D721Med (cell line): ENCODE measurements at regions not wholly inside any gene's neighbourhood (a gene's known extent, or its start where the extent isn't known, plus 50 kb on each side); places are given as distances from the start of the nearest gene placed in this dataset.

ENCODE experiments used
- DNase-seq: peaks from one replicate; pipeline ENCODE4 v3.0.0; 2011; ENCODE audit warnings: low spot score; ENCODE audit not compliant: insufficient read length
- FAIRE-seq: peaks from 2 replicates; lab custom pipeline; 2011; peaks lifted over from hg19 to GRCh38; lab: Jason Lieb, UNC
- TF ChIP-seq, protein P1 (sequence below): IDR thresholded peaks from 2 replicates; pipeline ENCODE4 v1.5.1; 2012; ENCODE audit warnings: mild to moderate bottlenecking, control low read depth; ENCODE audit not compliant: insufficient read depth; ENCODE audit errors: missing control alignments

DNA sequence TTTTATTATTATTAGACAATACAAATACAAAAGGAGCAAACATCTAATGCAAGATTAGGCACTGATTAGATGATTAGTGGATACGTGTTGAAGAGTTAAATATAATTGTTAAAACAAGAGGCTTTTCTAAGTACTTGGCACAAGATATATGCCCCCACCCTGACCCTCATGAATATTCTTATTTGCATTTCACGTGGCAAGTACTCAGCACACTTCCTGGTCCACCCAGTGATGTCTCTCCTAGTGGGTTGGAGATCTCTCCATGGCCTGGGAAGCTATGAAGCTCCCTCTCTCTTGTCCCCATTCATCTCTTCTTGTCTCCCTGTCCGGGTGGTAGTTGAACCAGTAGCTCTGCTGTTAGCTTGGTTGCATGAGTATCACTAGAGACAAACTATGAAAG, 375.3 kb downstream of the ADRA2A start:
- no peak for DNase-seq
- no peak for FAIRE-seq
- TF ChIP-seq, protein P1, sequence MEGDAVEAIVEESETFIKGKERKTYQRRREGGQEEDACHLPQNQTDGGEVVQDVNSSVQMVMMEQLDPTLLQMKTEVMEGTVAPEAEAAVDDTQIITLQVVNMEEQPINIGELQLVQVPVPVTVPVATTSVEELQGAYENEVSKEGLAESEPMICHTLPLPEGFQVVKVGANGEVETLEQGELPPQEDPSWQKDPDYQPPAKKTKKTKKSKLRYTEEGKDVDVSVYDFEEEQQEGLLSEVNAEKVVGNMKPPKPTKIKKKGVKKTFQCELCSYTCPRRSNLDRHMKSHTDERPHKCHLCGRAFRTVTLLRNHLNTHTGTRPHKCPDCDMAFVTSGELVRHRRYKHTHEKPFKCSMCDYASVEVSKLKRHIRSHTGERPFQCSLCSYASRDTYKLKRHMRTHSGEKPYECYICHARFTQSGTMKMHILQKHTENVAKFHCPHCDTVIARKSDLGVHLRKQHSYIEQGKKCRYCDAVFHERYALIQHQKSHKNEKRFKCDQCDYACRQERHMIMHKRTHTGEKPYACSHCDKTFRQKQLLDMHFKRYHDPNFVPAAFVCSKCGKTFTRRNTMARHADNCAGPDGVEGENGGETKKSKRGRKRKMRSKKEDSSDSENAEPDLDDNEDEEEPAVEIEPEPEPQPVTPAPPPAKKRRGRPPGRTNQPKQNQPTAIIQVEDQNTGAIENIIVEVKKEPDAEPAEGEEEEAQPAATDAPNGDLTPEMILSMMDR = no peak

DNA sequence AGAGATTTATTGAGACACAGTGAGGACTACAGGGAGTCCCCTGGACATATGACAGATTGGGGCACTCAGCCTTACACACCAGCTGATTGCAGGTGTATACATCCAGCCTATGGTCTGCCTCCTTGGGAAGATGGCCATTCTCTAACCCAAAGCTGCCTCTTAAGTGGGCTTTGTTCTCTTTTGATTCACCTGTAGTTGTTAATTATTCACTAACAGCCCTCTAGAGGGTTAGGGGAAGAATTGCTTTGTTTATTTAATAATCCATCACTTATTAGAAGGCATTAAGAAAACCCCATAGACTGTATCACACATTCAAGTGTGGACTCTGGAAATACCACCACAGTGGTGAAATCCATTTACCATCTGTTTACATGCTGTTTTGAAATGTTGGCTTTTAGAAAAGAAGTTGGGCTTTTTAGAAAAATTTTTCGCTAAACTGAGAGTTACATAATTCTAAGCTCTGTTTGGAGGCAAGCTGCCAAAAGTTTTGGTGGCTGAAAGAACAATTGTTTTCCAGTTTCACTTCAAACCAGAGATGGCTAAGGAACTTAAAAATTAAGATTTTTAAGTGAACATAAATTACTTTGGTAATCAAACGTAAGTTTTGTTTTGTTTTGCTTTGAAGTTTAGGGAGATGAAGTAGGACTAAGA, 379.1 kb downstream of the ADRA2A start:
- DNase-seq (no peak), FAIRE-seq (no peak)
- TF ChIP-seq, protein P1 = no peak

GRCh38 chr10:111458256-111458655, 381.4 kb downstream of the ADRA2A start:
- FAIRE-seq = no peak
- TF ChIP-seq, protein P1 = no peak
- DNase-seq = no peak

GRCh38 chr10:111459967-111460366, 383.1 kb downstream of the ADRA2A start:
- TF ChIP-seq, protein P1 = no peak
- no peak for FAIRE-seq
- DNase-seq = no peak

DNA sequence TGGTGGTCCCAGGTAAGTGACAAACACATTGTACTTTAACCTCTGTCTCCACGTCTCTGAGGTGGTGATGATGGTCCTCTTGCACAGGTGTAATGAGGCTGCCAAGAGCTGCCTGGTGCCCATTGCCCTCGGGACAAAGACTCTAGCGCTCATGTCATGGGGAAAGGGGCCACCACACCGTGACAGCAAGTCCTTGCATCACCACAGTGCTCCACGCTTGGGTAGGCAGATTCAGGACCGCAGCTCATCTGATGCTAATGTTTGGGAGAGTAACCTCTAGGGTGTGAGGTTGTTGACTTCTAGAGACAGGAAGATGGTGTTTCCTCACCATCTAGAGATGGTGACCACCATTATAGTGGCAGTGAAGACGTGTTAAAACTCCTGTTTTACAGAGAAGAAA, 395.6 kb downstream of the ADRA2A start:
- DNase-seq (no peak), FAIRE-seq (no peak)
- TF ChIP-seq, protein P1 = no peak

DNA sequence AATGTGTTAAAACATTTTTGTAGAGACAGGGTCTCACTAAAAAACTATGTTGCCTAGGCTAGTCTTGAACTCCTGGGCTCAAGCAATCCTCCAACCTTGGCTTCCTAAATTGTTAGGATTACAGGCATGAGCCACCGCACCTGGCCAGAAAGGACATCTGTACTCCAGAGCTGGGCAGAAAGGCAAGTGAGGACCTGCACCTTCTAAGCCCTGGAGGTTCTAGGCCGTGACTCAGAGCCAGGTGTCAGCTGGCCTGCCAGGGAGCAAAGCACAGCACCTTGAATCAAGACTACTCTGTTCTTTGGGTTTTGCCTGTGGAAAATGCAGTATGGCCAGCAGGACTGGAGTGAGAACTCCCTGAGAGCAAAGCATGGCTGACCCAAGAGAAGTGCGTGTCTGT, 396.5 kb downstream of the ADRA2A start:
- FAIRE-seq (no peak), DNase-seq (no peak)
- TF ChIP-seq, protein P1 = no peak

GRCh38 chr10:111474786-111475185, 398.0 kb downstream of the ADRA2A start:
- DNase-seq (no peak), FAIRE-seq (no peak)
- TF ChIP-seq, protein P1 = no peak
